KMS-11 (cell line): ENCODE measurements at regions not wholly inside any gene's neighbourhood (a gene's known extent, or its start where the extent isn't known, plus 50 kb on each side); places are given as distances from the start of the nearest gene placed in this dataset.

Experiments used
- H2AFZ ChIP-seq: fragments of 200-600 bp; sonication (generic); 2 replicates; pipeline ENCODE4 v1.6.1; 2016; ENCODE audit warnings: antibody characterized with exemption, mixed run types, low read depth
- H3K27ac ChIP-seq: fragments of 200-600 bp; sonication (generic); 2 replicates; pipeline ENCODE4 v1.6.1; 2016; ENCODE audit warnings: mild to moderate bottlenecking, mixed run types
- H3K27me3 ChIP-seq: fragments of 200-600 bp; sonication (generic); 2 replicates; pipeline ENCODE4 v1.6.1; 2017; ENCODE audit warnings: mild to moderate bottlenecking, low read depth, mixed run types, moderate library complexity; ENCODE audit not compliant: insufficient read depth
- H3K36me3 ChIP-seq: fragments of 200-600 bp; sonication (generic); 2 replicates; pipeline ENCODE4 v1.6.1; 2017; ENCODE audit warnings: mild to moderate bottlenecking, mixed run types; ENCODE audit not compliant: insufficient read depth
- H3K4me1 ChIP-seq: fragments of 200-600 bp; sonication (generic); 2 replicates; pipeline ENCODE4 v1.6.1; 2016; ENCODE audit warnings: mild to moderate bottlenecking, low read depth, mixed run types; ENCODE audit not compliant: poor library complexity, severe bottlenecking
- H3K4me2 ChIP-seq: fragments of 200-600 bp; sonication (generic); 2 replicates; pipeline ENCODE4 v1.7.0; 2016; ENCODE audit warnings: mild to moderate bottlenecking, mixed run types
- H3K4me3 ChIP-seq: fragments of 200-600 bp; sonication (generic); IDR thresholded peaks from 2 replicates; pipeline ENCODE4 v1.6.1; 2017; ENCODE audit warnings: low read depth, low read length, mixed read lengths; ENCODE audit not compliant: insufficient read depth
- H3K79me2 ChIP-seq: fragments of 200-600 bp; sonication (generic); 2 replicates; pipeline ENCODE4 v1.6.1; 2016; ENCODE audit warnings: low read depth, mixed run types; ENCODE audit not compliant: insufficient read depth
- H3K9ac ChIP-seq: fragments of 200-600 bp; sonication (generic); 2 replicates; pipeline ENCODE4 v1.6.1; 2016; ENCODE audit warnings: mild to moderate bottlenecking, mixed run types
- H4K20me1 ChIP-seq: fragments of 200-600 bp; sonication (generic); 2 replicates; pipeline ENCODE4 v1.6.1; 2016; ENCODE audit warnings: mild to moderate bottlenecking, mixed run types; ENCODE audit not compliant: insufficient read depth
- TF ChIP-seq, protein P1 (sequence below): fragments of 200-600 bp; sonication (generic); conservative IDR thresholded peaks from 2 replicates; pipeline ENCODE4 v1.6.1; 2017; ENCODE audit warnings: low read depth, mild to moderate bottlenecking, antibody characterized with exemption, low read length, moderate library complexity, mixed read lengths

DNA sequence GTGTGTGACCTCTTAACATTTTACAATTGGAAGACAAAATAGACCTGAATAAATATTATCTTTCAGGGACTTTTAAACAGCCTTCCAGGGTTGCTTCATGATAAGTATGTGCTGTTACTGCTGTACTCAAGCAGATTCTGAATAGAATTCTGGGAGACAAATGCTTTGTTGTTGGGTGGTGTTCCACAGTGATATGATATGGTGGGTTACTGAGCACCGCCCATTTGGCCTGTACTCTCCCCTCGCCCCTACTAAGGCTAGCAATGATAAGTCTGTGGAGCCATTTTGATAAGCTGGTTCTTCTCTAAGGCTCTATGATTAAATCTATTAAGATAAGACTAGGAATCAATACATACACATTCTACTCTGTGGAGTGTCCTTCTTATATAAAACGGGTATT is 89.8 kb upstream of the ITGA4 start:
- Histone ChIP-seq H3K4me1 (peaks cover 20% of the 10 kb centered on the region), H3K4me3 (no peak overlapping the region), H3K4me2 (no peak overlapping the region), H3K27me3 (no peaks in the 10 kb centered on the region), H3K36me3 (no peaks in the 10 kb centered on the region), H3K27ac (no peak overlapping the region), H4K20me1 (no peaks in the 10 kb centered on the region), H3K9ac (no peak overlapping the region), H3K79me2 (no peaks in the 10 kb centered on the region), H2AFZ (no peak overlapping the region)
- TF ChIP-seq, protein P1, sequence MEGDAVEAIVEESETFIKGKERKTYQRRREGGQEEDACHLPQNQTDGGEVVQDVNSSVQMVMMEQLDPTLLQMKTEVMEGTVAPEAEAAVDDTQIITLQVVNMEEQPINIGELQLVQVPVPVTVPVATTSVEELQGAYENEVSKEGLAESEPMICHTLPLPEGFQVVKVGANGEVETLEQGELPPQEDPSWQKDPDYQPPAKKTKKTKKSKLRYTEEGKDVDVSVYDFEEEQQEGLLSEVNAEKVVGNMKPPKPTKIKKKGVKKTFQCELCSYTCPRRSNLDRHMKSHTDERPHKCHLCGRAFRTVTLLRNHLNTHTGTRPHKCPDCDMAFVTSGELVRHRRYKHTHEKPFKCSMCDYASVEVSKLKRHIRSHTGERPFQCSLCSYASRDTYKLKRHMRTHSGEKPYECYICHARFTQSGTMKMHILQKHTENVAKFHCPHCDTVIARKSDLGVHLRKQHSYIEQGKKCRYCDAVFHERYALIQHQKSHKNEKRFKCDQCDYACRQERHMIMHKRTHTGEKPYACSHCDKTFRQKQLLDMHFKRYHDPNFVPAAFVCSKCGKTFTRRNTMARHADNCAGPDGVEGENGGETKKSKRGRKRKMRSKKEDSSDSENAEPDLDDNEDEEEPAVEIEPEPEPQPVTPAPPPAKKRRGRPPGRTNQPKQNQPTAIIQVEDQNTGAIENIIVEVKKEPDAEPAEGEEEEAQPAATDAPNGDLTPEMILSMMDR = no peak

GRCh38 chr2:181367906-181368435 is 89.2 kb upstream of the ITGA4 start:
- no peak overlapping the region for H3K9ac ChIP-seq
- peaks cover 26% of the 10 kb centered on the region for H3K4me1 ChIP-seq
- TF ChIP-seq, protein P1 = no peak
- no peaks in the 10 kb centered on the region for H3K27me3 ChIP-seq
- no peak overlapping the region for H2AFZ ChIP-seq
- no peaks in the 10 kb centered on the region for H4K20me1 ChIP-seq
- H3K4me2 ChIP-seq = no peak overlapping the region
- no peak overlapping the region for H3K4me3 ChIP-seq
- H3K79me2 ChIP-seq = no peaks in the 10 kb centered on the region
- no peak overlapping the region for H3K27ac ChIP-seq
- H3K36me3 ChIP-seq = no peaks in the 10 kb centered on the region

GRCh38 chr2:181370126-181370525 is 87.1 kb upstream of the ITGA4 start:
- Histone ChIP-seq H4K20me1 (no peaks in the 10 kb centered on the region), H3K4me2 (no peak overlapping the region), H3K27me3 (no peaks in the 10 kb centered on the region), H3K27ac (no peak overlapping the region), H3K4me3 (no peak overlapping the region), H3K79me2 (no peaks in the 10 kb centered on the region), H3K4me1 (peaks cover 36% of the 10 kb centered on the region), H3K9ac (no peak overlapping the region), H2AFZ (no peak overlapping the region), H3K36me3 (no peaks in the 10 kb centered on the region)
- TF ChIP-seq, protein P1 = no peak

GRCh38 chr2:181371195-181371594 is 86.0 kb upstream of the ITGA4 start:
- Histone ChIP-seq H3K27me3 (no peaks in the 10 kb centered on the region), H3K36me3 (no peaks in the 10 kb centered on the region), H3K4me3 (no peak overlapping the region), H3K27ac (peak overlapping the region; percentile 37; the same call in 1 of the 2 replicates), H3K4me1 (peaks cover 37% of the 10 kb centered on the region), H3K79me2 (no peaks in the 10 kb centered on the region), H3K9ac (no peak overlapping the region), H3K4me2 (peak overlapping the region; percentile 63), H2AFZ (0 out of 2 replicates have a peak overlapping the region, but pooled peaks have one; percentile 29), H4K20me1 (no peaks in the 10 kb centered on the region)
- TF ChIP-seq, protein P1 = no peak
